GM08714 (cell line): ENCODE measurements at regions not wholly inside any gene's neighbourhood (a gene's known extent, or its start where the extent isn't known, plus 50 kb on each side); places are given as distances from the start of the nearest gene placed in this dataset.
"Not testable (repeated sequence)": the region's sequence is repeated elsewhere in the genome, so short reads cannot be mapped to it uniquely, and the experiment has no call there.

Experiments used
- H3K4me3 ChIP-seq: fragments of 200-500 bp; sonication (Bioruptor generic); 2 replicates; pipeline ENCODE4 v1.5.1; 2014; ENCODE audit warnings: mild to moderate bottlenecking, low read length, inconsistent platforms
- ZNF274 ChIP-seq: IDR thresholded peaks from 2 replicates; pipeline ENCODE4 v1.6.1; 2012; ENCODE audit warnings: mild to moderate bottlenecking, low read depth, low read length

- no peak overlapping the region for H3K4me3 ChIP-seq
- no peak for TF ChIP-seq ZNF274
Observed at GRCh38 chr3:75242012-75242735, 422.0 kb upstream of the FRG2C start.

GRCh38 chr3:75248974-75249373 lies 415.2 kb upstream of the FRG2C start:
- H3K4me3 ChIP-seq = no peak overlapping the region
- no peak for TF ChIP-seq ZNF274

GRCh38 chr3:75254685-75255084 lies 409.4 kb upstream of the FRG2C start:
- no peak overlapping the region for H3K4me3 ChIP-seq
- no peak for TF ChIP-seq ZNF274

- H3K4me3 ChIP-seq = not testable (repeated sequence)
Observed at GRCh38 chr3:75258825-75259683, 405.1 kb upstream of the FRG2C start.

- H3K4me3 ChIP-seq = not testable (repeated sequence)
Observed at GRCh38 chr3:75260975-75261374, 403.2 kb upstream of the FRG2C start.

GRCh38 chr3:75262661-75263060 lies 401.5 kb upstream of the FRG2C start:
- no peak for TF ChIP-seq ZNF274
- H3K4me3 ChIP-seq = no peak overlapping the region

- TF ChIP-seq ZNF274 = no peak
- H3K4me3 ChIP-seq = no peak overlapping the region
Observed at GRCh38 chr3:75265897-75266296, 398.2 kb upstream of the FRG2C start.

- H3K4me3 ChIP-seq = not testable (repeated sequence)
Observed at GRCh38 chr3:75268576-75268975, 395.6 kb upstream of the FRG2C start.

GRCh38 chr3:75272237-75272636 lies 391.9 kb upstream of the FRG2C start:
- H3K4me3 ChIP-seq = not testable (repeated sequence)

GRCh38 chr3:75272691-75273090 lies 391.4 kb upstream of the FRG2C start:
- TF ChIP-seq ZNF274 = no peak
- no peak overlapping the region for H3K4me3 ChIP-seq

GRCh38 chr3:75285531-75286148 lies 378.5 kb upstream of the FRG2C start:
- not testable (repeated sequence) for H3K4me3 ChIP-seq

- H3K4me3 ChIP-seq = not testable (repeated sequence)
Observed at GRCh38 chr3:75288972-75289574, 375.1 kb upstream of the FRG2C start.

GRCh38 chr3:75294124-75294523 lies 370.0 kb upstream of the FRG2C start:
- no peak for TF ChIP-seq ZNF274

GRCh38 chr3:75295013-75295412 lies 369.1 kb upstream of the FRG2C start:
- no peak overlapping the region for H3K4me3 ChIP-seq
- no peak for TF ChIP-seq ZNF274

More at GRCh38 chr3:75294124-75294523, 370.0 kb upstream of the FRG2C start:
- H3K4me3 ChIP-seq = no peak overlapping the region

GRCh38 chr3:75296858-75297257 lies 367.3 kb upstream of the FRG2C start:
- TF ChIP-seq ZNF274 = no peak
- no peak overlapping the region for H3K4me3 ChIP-seq

GRCh38 chr3:75300606-75301005 lies 363.5 kb upstream of the FRG2C start:
- no peak for TF ChIP-seq ZNF274
- H3K4me3 ChIP-seq = no peak overlapping the region

- H3K4me3 ChIP-seq = not testable (repeated sequence)
Observed at GRCh38 chr3:75301050-75301449, 363.1 kb upstream of the FRG2C start.
